Endothelial cell of umbilical vein (primary cell): ENCODE measurements at regions not wholly inside any gene's neighbourhood (a gene's known extent, or its start where the extent isn't known, plus 50 kb on each side); places are given as distances from the start of the nearest gene placed in this dataset.

ENCODE experiments used
- BruUV-seq: library from RNA; stranded (reverse); fragments of 400-500 nt; replicated peaks from 2 replicates; lab custom pipeline; 2021; lab: Mats Ljungman, UMichigan
- CTCF ChIA-PET: fragments of 300-600, 350-600 bp; sonication (Branson Sonifier 250); formaldehyde crosslinking; loops from one replicate; lab custom pipeline; 2021; ENCODE audit warnings: antibody characterized with exemption, inconsistent platforms; lab: Charles Lee
- POLR2A ChIA-PET: fragments of 300-600, 350-600 bp; sonication (Branson Sonifier 250); formaldehyde crosslinking; loops from one replicate; lab custom pipeline; 2021; ENCODE audit warnings: antibody characterized with exemption, inconsistent platforms; lab: Charles Lee
- DNase-seq: peaks from one replicate; pipeline ENCODE4 v3.0.0-alpha.2; 2011; ENCODE audit warnings: low read depth, low spot score
- FAIRE-seq: peaks from 2 replicates; lab custom pipeline; 2011; peaks lifted over from hg19 to GRCh38; lab: Jason Lieb, UNC
- H2AFZ ChIP-seq: 2 replicates; pipeline ENCODE4 v1.6.0; 2012; ENCODE audit warnings: low read depth, low read length, control low read depth, inconsistent platforms
- H3K27ac ChIP-seq: 2 replicates; pipeline ENCODE4 v1.5.1; 2011; ENCODE audit warnings: low read depth, mild to moderate bottlenecking, control low read depth, low read length, moderate library complexity; ENCODE audit not compliant: insufficient read depth
- H3K27me3 ChIP-seq, 2 experiments: 2 replicates each; pipeline versions ENCODE4 v1.6.0 to v1.6.1; 2011; ENCODE audit warnings: low read length in 2 of 2, mixed read lengths in 1 of 2; ENCODE audit not compliant: control insufficient read depth in 2 of 2, insufficient read depth in 2 of 2
- H3K36me3 ChIP-seq, 2 experiments: 2 replicates in 1 of 2; 3 replicates in 1 of 2; pipeline ENCODE4 v1.5.1; 2011; ENCODE audit warnings: low read length in 2 of 2, mild to moderate bottlenecking in 1 of 2, moderate library complexity in 1 of 2; ENCODE audit not compliant: control insufficient read depth in 2 of 2, insufficient read depth in 2 of 2; ENCODE audit errors: extremely low read depth in 1 of 2
- H3K4me1 ChIP-seq: 3 replicates; pipeline ENCODE4 v1.5.1; 2011; ENCODE audit warnings: mild to moderate bottlenecking, low read length; ENCODE audit not compliant: control insufficient read depth, insufficient read depth; ENCODE audit errors: extremely low read depth
- H3K4me2 ChIP-seq: 2 replicates; pipeline ENCODE4 v1.6.1; 2011; ENCODE audit warnings: low read length, control low read depth, mixed read lengths; ENCODE audit not compliant: insufficient read depth
- H3K4me3 ChIP-seq, 3 experiments: fragments of 200-600 bp in 1 of 3; sonication (generic), shearing (Covaris generic) in 1 of 3; replicated peaks in 1 of 3; 2 replicates each; pipeline ENCODE4 v1.5.1; 2011 to 2016; ENCODE audit warnings: control low read depth in 3 of 3, low read length in 3 of 3, mild to moderate bottlenecking in 2 of 3, inconsistent platforms in 1 of 3, low read depth in 1 of 3, moderate library complexity in 1 of 3; ENCODE audit not compliant: insufficient read depth in 1 of 3
- H3K79me2 ChIP-seq: 2 replicates; pipeline ENCODE4 v1.6.0; 2012; ENCODE audit warnings: low read length, inconsistent platforms; ENCODE audit not compliant: control insufficient read depth, insufficient read depth
- H3K9ac ChIP-seq: replicated peaks from 2 replicates; pipeline ENCODE3; 2011; ENCODE audit warnings: low read length, control low read depth; ENCODE audit not compliant: insufficient read depth; ENCODE audit errors: extremely low read depth
- H3K9me1 ChIP-seq: replicated peaks from 3 replicates; pipeline ENCODE4 v1.6.0; 2011; ENCODE audit warnings: mild to moderate bottlenecking, low read length; ENCODE audit not compliant: control insufficient read depth, insufficient read depth; ENCODE audit errors: extremely low read depth
- H3K9me3 ChIP-seq: replicated peaks from 2 replicates; pipeline ENCODE4 v1.5.1; 2012; ENCODE audit warnings: low read length, inconsistent platforms; ENCODE audit not compliant: control insufficient read depth, insufficient read depth
- H4K20me1 ChIP-seq: replicated peaks from 2 replicates; pipeline ENCODE3; 2011; ENCODE audit warnings: mild to moderate bottlenecking, low read length; ENCODE audit not compliant: control insufficient read depth, insufficient read depth; ENCODE audit errors: extremely low read depth
- CTCF ChIP-seq, 2 donors: IDR thresholded peaks; 1 replicate in 1 of 2; 2 replicates in 1 of 2; pipeline ENCODE4 v1.5.1; 2011; ENCODE audit warnings: low read length in 2 of 2, mild to moderate bottlenecking in 2 of 2, moderate library complexity in 2 of 2, control low read depth in 1 of 2, inconsistent platforms in 1 of 2, low read depth in 1 of 2; ENCODE audit not compliant: insufficient read depth in 1 of 2; ENCODE audit errors: extremely low read depth in 1 of 2
- EZH2 ChIP-seq: IDR thresholded peaks from 2 replicates; pipeline ENCODE4 v1.6.1; 2012; ENCODE audit warnings: borderline replicate concordance, low read depth, mild to moderate bottlenecking, moderate library complexity, low read length, inconsistent platforms; ENCODE audit not compliant: severe bottlenecking
- FOS ChIP-seq: IDR thresholded peaks from 2 replicates; pipeline ENCODE4 v1.6.1; 2011; ENCODE audit warnings: mild to moderate bottlenecking, low read length, moderate library complexity, borderline replicate concordance; ENCODE audit not compliant: insufficient read depth
- GATA2 ChIP-seq: IDR thresholded peaks from 2 replicates; pipeline ENCODE4 v1.7.0; 2011; ENCODE audit warnings: low read depth, mild to moderate bottlenecking, moderate library complexity, mixed read lengths, low read length; ENCODE audit not compliant: insufficient read length, insufficient read depth
- JUN ChIP-seq: IDR thresholded peaks from 2 replicates; pipeline ENCODE4 v1.6.1; 2011; ENCODE audit warnings: borderline replicate concordance, low read depth; ENCODE audit not compliant: insufficient read length, insufficient read depth
- MAX ChIP-seq: IDR thresholded peaks from 2 replicates; pipeline ENCODE4 v1.6.1; 2011; ENCODE audit not compliant: insufficient read depth, insufficient read length
- MYC ChIP-seq: IDR thresholded peaks from one replicate; pipeline ENCODE4 v1.6.1; 2011; ENCODE audit warnings: mild to moderate bottlenecking, low read depth, low read length
- POLR2A ChIP-seq: IDR thresholded peaks from 2 replicates; pipeline ENCODE4 v1.6.1; 2012; ENCODE audit warnings: low read depth, mild to moderate bottlenecking, control low read depth, low read length
- POLR2AphosphoS5 ChIP-seq: IDR thresholded peaks from 2 replicates; pipeline ENCODE4 v1.6.1; 2012; ENCODE audit warnings: low read depth, mild to moderate bottlenecking, control low read depth, low read length, moderate library complexity; ENCODE audit not compliant: insufficient read depth
- dilution Hi-C: fragments of 300-500 bp; cut with MboI; formaldehyde crosslinking; loops from one replicate; pipeline ENCODE4 v1.15.0; 2019; ENCODE audit warnings: low sequenced_read_pairs; ENCODE audit not compliant: extremely low pct_ligation_motif_present
- intact Hi-C: fragments of 100-400 bp; cut with micrococcal nuclease; formaldehyde crosslinking; loops from one replicate; pipeline ENCODE4 v1.10.0; 2022

DNA sequence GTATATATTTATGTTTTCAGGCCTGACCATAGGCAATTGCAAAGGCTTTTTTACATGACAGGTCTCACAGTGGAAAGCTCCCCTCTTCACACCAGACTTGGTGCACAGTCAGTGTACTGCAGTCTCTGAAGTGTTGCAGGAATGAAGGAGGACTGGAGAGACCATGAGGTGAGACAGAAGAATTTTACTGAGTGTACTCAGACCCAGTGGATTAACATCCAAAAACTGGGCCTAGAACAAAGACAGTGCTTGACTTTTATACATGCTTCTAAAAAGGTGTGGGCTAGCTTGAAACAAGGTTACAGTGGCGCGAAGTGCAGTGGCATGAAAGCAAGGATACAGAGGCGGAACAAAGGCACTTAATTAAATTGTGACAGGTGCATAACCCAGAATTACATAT is 822.9 kb downstream of the RAPGEF2 start:
- CTCF ChIA-PET = no interaction called here
- TF ChIP-seq EZH2 (no peak), MAX (no peak), MYC (no peak), JUN (no peak), POLR2A (no peak), CTCF (IDR thresholded peaks at IDR 0.05; ENCODE audit: extremely low read depth in 1 of 2, insufficient read depth in 1 of 2, low read depth in 1 of 2, low read length in 2 of 2) (no peak), FOS (no peak), POLR2AphosphoS5 (no peak), GATA2 (no peak)
- no peak for DNase-seq
- Histone ChIP-seq H3K9me3 (no peaks in the 10 kb centered on the region), H4K20me1 (no peaks in the 10 kb centered on the region), H3K79me2 (no peaks in the 10 kb centered on the region), H3K9me1 (no peaks in the 10 kb centered on the region), H2AFZ (no peak overlapping the region), H3K36me3 (no peaks in the 10 kb centered on the region), H3K4me3 (no peak overlapping the region), H3K27me3 (no peaks in the 10 kb centered on the region), H3K27ac (no peak overlapping the region), H3K4me2 (no peak overlapping the region), H3K4me1 (no peaks in the 10 kb centered on the region), H3K9ac (no peak overlapping the region)
- FAIRE-seq = no peak
- no TSS peak for BruUV-seq
- dilution Hi-C loops = no loop called here
- POLR2A ChIA-PET = no interaction called here
- intact Hi-C loops = no loop called here
